ENCODE measurements at regions not wholly inside any gene's neighbourhood (a gene's known extent, or its start where the extent isn't known, plus 50 kb on each side); places are given as distances from the start of the nearest gene placed in this dataset.
"Not testable (repeated sequence)": the region's sequence is repeated elsewhere in the genome, so short reads cannot be mapped to it uniquely, and the experiment has no call there.

DNA sequence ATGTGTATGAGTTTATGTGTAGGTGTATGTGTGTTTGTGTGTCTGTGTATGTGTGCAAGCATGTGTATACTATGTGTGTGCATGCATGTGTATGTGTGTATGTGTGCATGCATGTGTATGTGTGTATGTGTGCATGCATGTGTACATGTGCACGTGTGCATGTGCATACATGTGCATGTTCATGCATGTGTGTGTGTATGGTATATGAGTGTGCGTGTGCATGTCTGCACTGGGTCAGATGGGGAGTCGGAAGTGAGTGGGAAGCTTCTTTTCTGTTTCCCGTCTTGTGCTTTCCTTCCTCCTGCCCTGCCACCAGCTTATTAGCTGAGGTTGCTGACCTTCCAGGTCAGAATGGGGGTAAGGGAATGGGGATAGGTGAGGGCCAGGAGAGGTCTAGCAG is 174.7 kb downstream of the MAP2K4 start:
- no peak for DNase-seq (ENCODE audit: low spot score)

DNA sequence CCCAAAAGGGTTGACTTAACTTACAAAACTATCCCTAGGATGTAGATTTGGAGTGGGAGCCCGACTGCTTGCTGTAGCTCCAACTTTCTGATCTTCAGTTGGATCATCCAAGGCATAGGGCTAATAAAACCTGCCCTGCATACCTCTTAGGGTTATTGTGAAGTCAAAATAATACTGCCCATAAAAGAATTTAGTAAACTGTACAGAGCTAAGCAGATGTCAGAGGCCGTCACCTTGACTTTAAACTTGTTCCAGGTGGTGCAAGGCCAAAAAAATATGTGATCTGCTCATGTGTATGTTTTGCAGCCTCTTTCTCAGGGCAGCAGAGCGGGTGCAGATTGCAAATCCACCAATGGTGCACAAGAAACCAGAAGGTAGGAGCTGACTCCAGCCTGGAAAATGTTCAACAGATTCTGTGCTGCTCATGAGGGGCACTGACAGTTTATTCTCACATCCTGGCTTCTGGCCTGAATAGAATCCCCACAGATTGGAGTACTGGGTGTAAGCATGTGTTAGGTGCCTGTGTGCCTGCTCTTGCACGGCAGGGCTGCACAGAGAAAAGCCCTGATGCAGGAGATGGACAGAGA is 180.7 kb downstream of the MAP2K4 start:
- no peak for DNase-seq (ENCODE audit: low spot score)

DNA sequence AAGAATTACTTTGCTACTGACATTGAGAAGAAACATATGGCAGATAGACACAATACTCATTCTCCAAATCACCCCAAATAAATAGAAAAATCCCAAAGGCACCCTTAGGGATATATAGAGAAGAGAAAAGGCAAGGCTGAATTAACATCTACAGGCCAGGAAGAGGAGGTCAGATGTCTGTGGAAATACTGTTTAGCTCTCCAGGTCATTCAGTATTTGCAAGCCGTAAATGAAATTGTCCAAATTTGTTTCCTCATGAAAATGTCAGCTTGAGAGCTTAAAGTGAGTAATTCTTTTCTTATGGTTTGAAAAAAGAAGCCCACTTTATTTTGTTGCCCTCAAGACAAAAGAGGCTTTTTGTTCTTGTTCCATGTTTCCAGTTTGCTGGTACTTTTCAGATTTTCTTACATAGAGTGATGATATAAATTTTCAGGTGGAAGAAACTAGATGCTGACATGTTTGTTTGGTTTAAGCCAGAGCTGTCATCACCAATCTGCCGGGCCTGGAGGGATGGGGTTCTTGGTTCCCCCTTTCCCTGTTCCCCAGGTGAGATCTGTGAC is 189.0 kb downstream of the MAP2K4 start:
- DNase-seq (ENCODE audit: low spot score), result no peak

DNA sequence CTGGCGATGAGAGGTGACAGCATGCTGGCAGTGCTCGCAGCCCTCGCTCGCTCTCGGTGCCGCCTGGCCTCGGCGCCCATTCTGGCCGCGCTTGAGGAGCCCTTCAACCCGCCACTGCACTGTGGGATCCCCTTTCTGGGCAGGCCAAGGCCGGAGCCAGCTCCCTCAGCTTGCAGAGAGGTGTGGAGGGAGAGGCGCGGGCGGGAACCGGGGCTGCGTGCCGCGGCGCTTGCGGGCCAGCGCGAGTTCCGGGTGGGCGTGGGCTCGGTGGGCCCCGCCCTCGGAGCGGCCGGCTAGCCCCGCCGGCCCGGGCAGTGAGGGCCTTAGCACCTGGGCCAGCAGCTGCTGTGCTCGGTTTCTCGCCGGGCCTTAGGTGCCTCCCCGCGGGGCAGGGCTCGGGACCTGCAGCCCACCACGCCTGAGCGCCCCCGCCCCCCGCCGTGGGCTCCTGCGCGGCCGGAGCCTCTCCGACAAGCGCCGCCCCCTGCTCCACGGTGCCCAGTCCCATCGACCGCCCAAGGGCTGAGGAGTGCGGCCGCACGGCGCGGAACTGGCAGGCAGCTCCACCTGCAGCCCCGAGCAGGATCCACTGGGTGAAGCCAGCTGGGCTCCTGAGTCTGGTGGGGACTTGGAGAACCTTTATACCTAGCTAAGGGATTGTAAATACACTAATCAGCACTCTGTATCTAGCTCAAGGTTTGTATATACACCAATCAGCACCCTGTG is 200.2 kb downstream of the MAP2K4 start:
- DNase-seq (ENCODE audit: low spot score), result not testable (repeated sequence)

DNA sequence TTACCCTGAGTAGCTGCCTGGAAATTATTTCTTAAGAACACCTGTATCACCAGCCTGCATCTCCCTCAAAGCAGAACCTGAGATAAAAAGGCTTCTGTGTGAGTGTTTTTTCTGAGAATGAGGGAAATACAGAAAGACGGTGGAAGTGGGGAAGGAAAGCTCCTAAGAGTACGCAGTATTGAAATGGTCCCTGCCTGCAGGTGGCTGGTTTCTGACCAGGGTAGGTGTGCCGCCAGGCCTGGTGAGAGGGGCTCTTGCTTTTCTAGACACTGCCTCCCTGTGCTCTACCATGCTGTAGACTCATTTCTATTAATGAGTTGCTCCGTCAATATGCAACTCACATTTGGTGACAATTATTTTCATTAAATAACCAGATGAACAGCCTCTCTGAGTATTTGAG is 201.7 kb downstream of the MAP2K4 start:
- DNase-seq (ENCODE audit: low spot score), result no peak

DNA sequence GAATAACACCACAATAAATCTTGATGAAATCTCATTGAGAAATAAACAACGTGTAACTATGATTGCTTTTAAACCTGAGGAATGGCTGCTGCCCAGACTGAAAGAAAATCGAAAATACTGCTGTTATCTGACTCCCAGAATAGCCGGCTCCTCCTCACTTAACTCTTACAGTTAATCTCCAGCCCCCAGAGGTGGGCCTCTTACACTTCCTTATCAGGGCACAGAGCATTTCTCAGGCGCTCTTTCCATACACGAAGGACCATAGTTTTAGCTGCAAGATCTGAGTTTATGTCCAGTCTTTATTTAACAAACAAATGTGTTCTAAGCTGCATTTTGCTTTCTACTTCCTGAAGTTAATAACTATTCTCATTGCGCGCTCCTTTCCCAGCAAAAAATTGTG is 206.9 kb downstream of the MAP2K4 start:
- DNase-seq (ENCODE audit: low spot score), result no peak

DNA sequence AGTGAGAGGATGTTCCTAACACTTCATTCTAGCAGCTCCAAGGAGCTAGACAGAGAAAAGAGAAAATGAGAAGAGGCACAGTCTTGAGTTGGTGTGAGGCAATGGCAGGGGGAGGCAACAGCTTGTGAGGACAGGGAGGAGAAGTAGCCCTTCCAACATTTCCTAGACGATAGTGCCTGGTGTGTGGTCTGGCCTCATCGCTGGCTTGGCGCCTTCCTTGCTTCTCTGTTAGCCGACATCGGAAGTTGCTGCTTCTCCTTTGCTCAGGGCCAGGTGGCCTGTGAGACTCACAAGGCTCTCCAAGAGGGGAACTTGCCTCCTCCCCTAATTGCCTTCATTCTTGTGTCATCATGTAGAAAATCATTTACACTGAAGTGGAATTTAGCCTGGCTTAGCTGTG is 208.7 kb downstream of the MAP2K4 start:
- DNase-seq (ENCODE audit: low spot score), result no peak

DNA sequence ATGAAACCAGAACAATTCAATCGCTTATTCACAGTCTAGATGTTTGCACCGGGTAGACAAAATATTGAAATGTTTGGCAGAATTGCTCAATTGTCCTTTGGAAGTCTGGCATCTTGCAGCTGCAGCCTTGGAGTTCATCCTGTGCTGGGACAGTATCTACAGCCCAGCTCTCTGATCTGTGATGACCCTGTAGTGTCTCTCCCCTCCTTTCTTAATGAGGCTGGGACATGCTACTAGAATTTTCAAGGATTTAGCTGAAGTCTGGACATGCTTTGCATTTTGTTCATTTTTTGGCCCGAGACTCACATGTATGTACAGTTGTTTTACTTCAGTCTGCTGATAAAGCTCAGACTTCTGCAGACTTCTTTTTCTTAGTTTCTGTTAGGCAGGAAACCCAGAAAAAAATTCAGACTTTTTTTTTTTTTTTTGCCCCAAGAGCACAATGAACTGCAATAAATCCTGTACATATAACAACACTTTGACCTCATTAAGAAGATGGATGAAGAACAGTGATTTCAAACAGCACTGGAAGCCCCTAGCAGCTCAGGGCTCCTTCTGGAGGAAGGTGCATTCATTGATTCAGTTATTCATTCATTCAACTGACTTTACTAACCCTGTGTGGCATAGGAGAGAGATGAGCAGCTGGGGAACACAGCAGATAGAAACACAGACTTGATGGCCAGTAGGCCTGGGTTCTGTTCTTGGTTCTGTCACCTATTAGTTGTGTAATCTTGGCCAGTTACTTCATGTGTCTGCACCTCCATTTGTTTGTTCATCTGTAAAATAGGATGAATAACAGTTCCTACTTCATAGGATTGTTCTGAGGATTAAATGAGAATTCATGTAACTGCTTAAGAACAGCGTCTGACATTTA is 210.0 kb downstream of the MAP2K4 start:
- DNase-seq (ENCODE audit: low spot score), result no peak

DNA sequence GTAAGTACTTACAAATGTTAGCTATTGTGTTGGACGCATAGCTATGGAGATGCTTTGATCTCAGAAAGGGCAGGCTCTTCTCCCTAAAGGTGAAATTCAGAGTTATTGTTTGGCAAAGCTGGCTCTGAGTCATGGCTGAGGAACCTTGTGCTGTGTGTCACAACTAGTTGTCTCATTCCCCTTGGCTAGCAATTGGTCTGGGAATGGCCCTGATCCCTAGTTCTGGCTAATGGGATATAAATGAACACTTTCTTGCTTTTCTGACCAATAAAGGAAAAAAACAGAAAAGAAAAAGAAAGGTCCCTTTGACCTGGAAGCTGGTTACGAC is 210.6 kb downstream of the MAP2K4 start:
- DNase-seq (ENCODE audit: low spot score), result no peak

DNA sequence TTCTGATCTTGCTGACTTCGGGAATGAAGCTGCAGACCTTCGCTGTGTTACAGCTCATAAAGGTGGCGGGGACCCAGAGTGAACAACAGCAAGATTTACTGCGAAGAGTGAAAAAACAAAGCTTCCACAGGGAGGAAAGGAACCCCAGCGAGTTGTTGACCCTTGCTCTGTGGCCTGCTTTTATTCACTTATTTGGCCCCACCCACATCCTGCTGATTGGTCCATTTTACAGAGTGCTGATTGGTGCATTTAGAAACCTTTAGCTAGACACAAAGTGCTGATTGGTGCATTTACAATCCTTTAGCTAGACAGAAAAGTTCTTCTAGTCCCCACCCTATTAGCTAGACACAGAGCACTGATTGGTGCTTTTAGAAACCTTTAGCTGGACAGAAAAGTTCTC is 218.3 kb downstream of the MAP2K4 start:
- DNase-seq (ENCODE audit: low spot score), result not testable (repeated sequence)

DNA sequence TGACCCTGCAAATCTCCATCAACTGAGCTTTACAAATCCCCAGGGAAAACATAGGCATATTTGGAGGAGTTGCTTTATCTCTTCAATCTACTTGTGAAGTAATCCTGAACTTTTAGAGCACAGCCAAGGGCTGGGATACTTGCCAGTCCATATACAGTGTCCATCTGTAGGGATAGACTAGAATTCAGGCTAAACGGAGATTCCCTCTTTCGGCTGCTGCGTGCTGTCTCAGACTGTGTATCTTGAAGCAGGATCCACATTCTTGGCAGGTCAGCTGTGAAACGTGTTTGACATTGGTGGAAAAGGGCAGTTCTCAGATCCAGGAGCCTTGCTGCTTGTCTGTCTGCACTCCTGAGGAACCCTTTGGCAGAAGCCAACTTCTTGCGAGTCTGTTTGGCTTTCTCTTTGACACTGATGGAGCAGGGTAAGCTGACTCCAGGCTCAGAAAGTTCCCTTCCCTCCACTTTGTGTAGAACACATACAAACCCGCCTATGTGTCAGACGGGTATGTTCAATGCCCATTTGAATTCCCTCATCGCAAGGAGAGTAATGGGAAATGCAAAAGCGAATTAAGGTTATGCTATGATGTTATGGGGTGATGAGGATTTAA is 221.8 kb downstream of the MAP2K4 start:
- no peak for DNase-seq (ENCODE audit: low spot score)

DNA sequence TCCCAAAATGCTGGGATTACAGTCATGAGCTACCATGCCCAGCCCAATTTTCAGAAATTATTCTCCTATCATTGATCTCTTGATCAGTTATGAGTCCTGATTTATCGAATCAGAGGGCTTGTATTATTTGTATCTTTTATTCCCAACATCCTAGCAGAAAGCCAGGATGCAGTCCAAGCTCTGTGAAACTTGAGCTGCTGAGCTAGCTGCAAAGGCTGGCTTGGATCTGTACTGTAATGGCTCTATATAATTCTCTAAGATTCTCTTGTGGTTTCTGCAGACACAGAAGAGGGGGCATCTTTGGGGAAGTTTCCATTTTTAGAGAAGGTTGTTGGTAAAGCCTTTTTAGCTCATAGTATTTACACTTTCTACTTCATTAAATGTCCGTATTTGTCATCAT is 227.1 kb downstream of the MAP2K4 start:
- no peak for DNase-seq (ENCODE audit: low spot score)

DNA sequence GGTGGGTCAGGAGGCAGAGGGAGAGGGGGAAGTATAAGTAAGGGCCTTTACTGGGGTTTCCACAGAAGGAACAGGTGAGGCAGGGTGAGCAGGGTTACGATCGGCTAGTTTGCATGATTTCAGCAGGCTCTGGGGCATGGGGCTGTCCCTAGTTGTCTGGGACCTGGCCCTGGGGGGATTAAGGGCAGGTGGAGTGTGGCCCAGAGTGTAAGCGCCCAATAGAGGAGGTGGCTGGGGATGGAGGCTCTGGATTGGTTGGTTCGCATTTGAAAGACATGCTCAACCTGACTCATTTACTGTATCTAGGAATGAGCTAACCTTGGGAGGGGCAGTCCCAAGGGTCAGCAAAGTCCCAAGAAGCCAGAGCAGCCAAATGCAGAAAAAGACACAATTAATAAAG is 230.3 kb downstream of the MAP2K4 start:
- no peak for DNase-seq (ENCODE audit: low spot score)

DNA sequence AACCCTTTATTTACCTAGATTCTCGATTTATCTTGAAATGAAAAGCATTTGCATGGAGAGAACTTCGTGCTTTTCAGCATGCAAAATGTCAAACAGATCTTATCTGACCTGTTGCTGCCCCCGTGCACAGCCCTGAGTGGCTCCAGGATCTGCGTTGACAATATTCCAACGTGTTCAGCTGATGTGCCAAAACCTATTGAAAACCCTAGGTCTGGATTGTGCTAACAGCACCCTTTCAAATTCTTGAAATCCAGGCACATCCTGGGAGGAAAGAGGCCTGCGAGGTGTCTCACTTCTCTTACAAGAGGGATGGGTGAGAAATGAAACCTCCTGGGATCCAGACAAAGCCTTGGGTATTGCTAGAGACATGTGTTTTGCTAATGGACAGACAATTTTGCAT is 231.8 kb downstream of the MAP2K4 start:
- no peak for DNase-seq (ENCODE audit: low spot score)

DNA sequence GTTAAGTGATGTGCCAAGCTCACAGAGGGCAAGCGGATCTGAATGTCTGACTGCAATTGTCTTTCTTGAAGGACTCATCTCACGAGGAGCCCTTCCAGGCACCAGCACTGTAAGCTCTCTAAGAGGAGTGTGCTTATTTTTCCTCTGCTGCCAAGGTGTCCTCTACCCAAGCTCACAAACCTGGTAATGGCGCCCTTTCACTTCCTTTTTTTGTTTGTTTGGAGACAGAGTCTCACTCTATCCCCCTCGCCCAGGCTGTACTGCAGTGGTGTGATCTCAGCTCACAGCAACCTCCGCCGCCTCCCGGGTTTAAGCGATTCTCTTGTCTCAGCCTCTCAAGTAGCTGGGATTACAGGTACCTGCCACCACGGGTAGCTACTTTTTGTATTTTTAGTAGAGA is 233.8 kb downstream of the MAP2K4 start:
- no peak for DNase-seq (ENCODE audit: low spot score)

DNA sequence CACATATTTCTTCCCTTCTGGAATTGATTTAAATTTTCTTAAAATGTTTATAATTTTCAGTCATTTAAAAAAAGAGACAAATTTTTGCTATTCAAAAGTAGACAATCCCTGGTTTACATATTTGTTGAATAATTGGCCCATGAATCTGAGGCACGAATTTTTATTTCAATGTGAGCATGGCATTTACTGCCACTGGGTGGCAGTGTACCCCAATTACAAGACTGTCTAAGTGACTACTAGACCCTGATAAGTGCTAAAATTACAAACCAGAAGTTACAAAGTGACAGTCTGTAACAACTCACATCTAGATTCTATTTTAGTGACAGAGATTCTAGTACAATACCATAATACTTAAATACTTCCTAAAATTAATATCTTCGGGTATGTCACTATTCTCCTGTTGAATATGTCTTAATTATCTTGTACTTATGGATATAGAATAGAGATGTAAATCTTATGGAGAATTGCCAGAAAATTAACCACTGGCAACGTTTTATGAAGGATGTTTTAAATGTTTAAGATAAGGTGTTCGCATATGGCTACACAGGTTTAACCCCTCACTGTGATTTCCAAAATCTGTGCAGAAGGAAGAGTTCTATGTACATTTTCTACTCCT is 235.8 kb downstream of the MAP2K4 start:
- DNase-seq (ENCODE audit: low spot score), result peak; percentile 40

DNA sequence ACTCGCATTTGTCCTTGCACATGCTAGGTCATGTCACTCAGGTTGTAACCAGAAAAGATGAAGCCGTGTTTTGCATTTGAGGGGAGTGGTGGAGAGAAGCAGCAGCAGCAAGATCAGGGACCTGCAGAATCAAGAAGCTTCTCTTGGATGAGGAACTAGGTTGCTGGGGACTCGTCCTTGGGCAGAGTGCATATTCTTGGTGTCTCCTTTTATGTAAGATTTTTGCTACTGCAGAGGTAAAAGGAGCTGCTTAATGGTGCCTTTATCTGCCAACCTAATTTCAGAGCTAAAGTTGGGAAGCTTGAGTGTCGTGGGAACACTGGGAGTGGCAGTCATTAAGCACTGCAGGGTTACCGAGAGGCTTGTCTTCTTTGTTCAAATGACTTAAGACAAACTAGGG is 236.5 kb downstream of the MAP2K4 start:
- DNase-seq (ENCODE audit: low spot score), result no peak

DNA sequence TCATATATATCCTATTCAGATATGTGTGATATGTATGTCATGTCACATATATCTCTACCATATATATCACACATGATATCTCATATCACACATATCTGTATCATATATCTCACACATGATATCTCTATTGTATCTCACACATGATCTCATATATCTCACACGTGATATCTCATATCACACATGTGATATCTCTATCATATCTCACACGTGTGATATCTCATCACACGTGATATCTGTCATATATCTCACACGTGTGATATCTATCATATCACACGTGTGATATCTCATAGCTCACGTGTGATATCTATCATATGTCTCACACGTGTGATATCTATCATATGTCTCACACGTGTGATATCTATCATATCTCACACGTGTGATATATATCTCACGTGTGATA is 240.7 kb downstream of the MAP2K4 start:
- DNase-seq (ENCODE audit: low spot score), result no peak

DNA sequence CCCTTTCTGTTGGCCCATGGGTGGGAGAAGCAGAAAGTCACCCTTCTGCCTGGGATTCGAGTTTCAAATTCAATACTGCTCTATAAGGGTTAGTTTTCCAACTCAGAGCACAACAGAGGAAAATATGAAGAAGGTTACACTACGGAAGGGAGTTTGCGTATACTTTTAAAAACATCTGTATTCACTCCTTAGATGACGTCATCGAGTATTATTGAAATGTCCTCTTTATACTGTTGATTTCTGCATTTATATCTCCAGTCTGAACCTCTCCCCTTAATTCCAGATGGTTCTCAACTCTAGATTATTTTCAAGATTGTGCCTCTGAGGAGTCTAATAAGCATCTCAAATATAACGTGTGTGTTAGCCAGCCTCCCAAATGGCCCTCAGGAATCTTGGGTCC is 249.1 kb downstream of the MAP2K4 start:
- no peak for DNase-seq (ENCODE audit: low spot score)

DNA sequence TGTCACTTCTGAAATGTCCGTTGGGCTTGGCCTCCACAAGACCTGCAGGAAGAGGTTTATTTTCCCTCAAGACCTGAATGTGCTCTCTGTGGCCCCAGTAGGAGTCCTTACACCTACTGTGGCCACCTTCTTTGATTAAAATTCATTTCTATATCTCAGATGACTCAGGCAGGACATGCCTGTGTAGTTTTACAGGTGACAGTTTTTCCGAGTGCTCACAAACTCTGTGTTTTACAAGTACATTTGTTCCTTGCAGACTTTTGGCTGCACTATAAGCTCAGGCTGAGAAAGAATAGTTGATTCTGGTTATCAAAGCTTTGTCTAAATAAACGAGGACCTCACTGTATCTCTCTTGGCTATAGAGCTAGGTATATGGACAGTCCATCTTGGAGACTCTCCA is 257.1 kb downstream of the MAP2K4 start:
- no peak for DNase-seq (ENCODE audit: low spot score)

DNA sequence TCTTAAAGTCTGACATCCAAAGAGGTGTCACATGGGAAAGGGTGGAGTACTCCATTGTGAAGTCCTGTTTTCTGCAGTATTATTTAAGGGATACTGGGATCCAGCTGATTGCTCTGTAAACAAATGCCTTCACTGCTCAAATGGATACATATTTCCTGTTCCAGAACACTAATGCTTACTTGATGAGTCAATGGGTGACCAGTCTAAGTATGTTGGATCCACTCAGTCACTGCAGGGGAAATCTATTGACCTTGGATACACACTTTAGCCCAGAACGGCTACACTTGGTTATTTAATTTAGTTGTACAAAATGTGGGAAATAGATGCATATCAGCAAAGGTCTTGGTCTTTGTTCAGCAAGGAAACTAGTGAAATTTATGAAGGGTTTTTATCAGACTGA is 261.4 kb downstream of the MAP2K4 start:
- DNase-seq (ENCODE audit: low spot score), result no peak

DNA sequence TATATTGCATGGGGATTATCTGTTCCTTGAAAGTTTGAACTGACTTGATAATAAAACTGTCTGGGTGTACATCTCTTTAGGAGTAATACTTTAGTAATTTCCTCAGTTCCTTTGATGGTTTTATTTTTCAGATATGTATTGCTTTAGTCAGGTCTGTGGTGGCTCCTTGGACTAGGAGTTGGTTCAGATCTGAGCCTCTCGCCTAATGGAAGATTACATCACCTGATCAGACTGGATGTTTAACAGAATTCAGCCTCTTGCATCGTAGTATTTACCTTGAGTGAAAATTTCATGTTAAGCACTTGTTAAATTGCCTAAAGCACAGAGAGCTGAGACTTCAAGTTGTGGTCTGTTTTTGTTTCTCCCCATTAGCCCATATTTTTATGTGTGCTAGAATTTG is 267.3 kb downstream of the MAP2K4 start:
- no peak for DNase-seq (ENCODE audit: low spot score)

Measured in HT-29 (cell line).